Calu3 (cell line): ENCODE measurements at regions not wholly inside any gene's neighbourhood (a gene's known extent, or its start where the extent isn't known, plus 50 kb on each side); places are given as distances from the start of the nearest gene placed in this dataset.

Experiments used
- BruUV-seq: library from RNA; stranded (reverse); fragments of 400-500 nt; replicated peaks from 2 replicates; lab custom pipeline; 2021; lab: Mats Ljungman, UMichigan
- CTCF ChIA-PET: fragments of 300-600 bp; sonication (Branson Sonifier 250); formaldehyde crosslinking; loops from one replicate; lab custom pipeline; 2022; ENCODE audit warnings: antibody characterized with exemption; lab: Charles Lee
- DNase-seq: peaks from one replicate; pipeline ENCODE4 v3.0.0; 2022
- H3K27ac Mint-ChIP-seq: one replicate; pipeline ENCODE4 v1.8.0; 2022; ENCODE audit warnings: mixed read lengths; ENCODE audit not compliant: unreplicated experiment
- H3K27me3 Mint-ChIP-seq: one replicate; pipeline ENCODE4 v1.8.0; 2022; ENCODE audit warnings: mixed read lengths; ENCODE audit not compliant: unreplicated experiment
- H3K36me3 Mint-ChIP-seq: one replicate; pipeline ENCODE4 v1.8.0; 2022; ENCODE audit warnings: mild to moderate bottlenecking, moderate library complexity, mixed read lengths; ENCODE audit not compliant: insufficient read depth, unreplicated experiment
- H3K4me1 Mint-ChIP-seq: one replicate; pipeline ENCODE4 v1.8.0; 2022; ENCODE audit warnings: mild to moderate bottlenecking, low read depth, mixed read lengths; ENCODE audit not compliant: unreplicated experiment
- H3K4me3 Mint-ChIP-seq: one replicate; pipeline ENCODE4 v1.8.0; 2022; ENCODE audit warnings: mild to moderate bottlenecking, low read depth, moderate library complexity, mixed read lengths; ENCODE audit not compliant: unreplicated experiment
- H3K9me3 Mint-ChIP-seq: one replicate; pipeline ENCODE4 v1.8.0; 2022; ENCODE audit warnings: low read depth, mixed read lengths; ENCODE audit not compliant: unreplicated experiment
- intact Hi-C: fragments of 100-400 bp; cut with micrococcal nuclease; formaldehyde crosslinking; loops from one replicate; pipeline ENCODE4 v1.10.0; 2022; ENCODE audit not compliant: unreplicated experiment
- TF ChIP-seq, protein P1 (sequence below): fragments of 200-600 bp; IDR thresholded peaks from one replicate; pipeline ENCODE4 v1.8.0; 2022; ENCODE audit warnings: antibody characterized with exemption; ENCODE audit not compliant: unreplicated experiment

- Mint-ChIP-seq H3K4me3 (no peak overlapping the region), H3K9me3 (no peaks in the 10 kb centered on the region), H3K27me3 (no peaks in the 10 kb centered on the region), H3K27ac (peak overlapping the region; percentile 48), H3K36me3 (peaks cover 5% of the 10 kb centered on the region), H3K4me1 (peaks cover 22% of the 10 kb centered on the region)
- TF ChIP-seq, protein P1, sequence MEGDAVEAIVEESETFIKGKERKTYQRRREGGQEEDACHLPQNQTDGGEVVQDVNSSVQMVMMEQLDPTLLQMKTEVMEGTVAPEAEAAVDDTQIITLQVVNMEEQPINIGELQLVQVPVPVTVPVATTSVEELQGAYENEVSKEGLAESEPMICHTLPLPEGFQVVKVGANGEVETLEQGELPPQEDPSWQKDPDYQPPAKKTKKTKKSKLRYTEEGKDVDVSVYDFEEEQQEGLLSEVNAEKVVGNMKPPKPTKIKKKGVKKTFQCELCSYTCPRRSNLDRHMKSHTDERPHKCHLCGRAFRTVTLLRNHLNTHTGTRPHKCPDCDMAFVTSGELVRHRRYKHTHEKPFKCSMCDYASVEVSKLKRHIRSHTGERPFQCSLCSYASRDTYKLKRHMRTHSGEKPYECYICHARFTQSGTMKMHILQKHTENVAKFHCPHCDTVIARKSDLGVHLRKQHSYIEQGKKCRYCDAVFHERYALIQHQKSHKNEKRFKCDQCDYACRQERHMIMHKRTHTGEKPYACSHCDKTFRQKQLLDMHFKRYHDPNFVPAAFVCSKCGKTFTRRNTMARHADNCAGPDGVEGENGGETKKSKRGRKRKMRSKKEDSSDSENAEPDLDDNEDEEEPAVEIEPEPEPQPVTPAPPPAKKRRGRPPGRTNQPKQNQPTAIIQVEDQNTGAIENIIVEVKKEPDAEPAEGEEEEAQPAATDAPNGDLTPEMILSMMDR: no peak
- no TSS peak for BruUV-seq
- CTCF ChIA-PET: interaction anchor here (1.7 kb wide), 1 partner anchor 18 kb away, joined by 5 read pairs; no protein-coding TSS in a partner anchor
- intact Hi-C loops: no loop called here
- no peak for DNase-seq
These were observed 54.2 kb downstream of the S1PR1 start for GRCh38 chr1:101290922-101291561.

DNA sequence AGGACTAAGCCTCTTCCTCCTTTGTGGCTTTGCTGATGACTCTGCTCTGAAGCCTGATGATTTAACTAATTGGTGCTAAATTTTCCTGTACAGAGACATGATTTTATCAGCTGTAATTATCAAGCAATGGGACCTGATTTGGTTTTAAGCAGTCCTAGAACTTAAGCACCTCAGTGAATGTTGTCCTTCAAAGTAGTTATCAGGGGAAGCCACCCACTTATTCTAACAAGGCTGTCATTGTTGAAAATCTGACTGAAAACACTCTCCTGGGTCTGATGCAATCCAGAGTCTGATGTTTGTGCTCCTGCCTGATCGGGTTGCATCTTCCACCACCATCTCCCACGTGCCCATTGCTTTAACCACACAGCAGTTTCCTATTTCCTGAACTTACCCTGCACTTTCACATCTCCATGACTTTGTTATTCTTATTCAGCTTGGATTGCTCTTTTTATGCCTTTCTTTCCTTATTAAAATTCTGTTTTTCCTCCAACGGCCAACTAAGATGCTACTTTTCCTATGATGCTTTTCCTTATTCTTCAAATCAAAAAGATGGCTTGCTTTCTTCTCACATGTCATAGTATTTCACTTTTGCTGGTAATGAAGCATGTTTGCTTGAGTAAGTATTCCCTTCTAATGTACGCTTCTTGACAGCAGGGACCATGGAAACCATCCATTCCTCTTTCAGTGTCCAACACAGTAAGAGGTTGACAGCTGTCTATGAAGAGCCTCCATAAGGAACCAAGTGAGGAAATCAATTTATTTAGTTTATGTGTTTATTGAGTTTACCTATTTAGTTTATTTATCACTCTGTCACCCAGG lies 55.0 kb downstream of the S1PR1 start:
- TF ChIP-seq, protein P1: no peak
- BruUV-seq: no TSS peak
- no peaks in the 10 kb centered on the region for H3K9me3 Mint-ChIP-seq
- intact Hi-C loops: no loop called here
- no peak overlapping the region for H3K4me3 Mint-ChIP-seq
- peaks cover under 1% of the 10 kb centered on the region for H3K27me3 Mint-ChIP-seq
- H3K27ac Mint-ChIP-seq: peak overlapping the region; percentile 48
- peaks cover 22% of the 10 kb centered on the region for H3K4me1 Mint-ChIP-seq
- CTCF ChIA-PET: interaction anchor here (0.6 to 1.7 kb wide), 2 partner anchors 18 to 649 kb away, joined by 3 to 5 read pairs; no protein-coding TSS in a partner anchor
- peaks cover 5% of the 10 kb centered on the region for H3K36me3 Mint-ChIP-seq
- peak; percentile 35 for DNase-seq

DNA sequence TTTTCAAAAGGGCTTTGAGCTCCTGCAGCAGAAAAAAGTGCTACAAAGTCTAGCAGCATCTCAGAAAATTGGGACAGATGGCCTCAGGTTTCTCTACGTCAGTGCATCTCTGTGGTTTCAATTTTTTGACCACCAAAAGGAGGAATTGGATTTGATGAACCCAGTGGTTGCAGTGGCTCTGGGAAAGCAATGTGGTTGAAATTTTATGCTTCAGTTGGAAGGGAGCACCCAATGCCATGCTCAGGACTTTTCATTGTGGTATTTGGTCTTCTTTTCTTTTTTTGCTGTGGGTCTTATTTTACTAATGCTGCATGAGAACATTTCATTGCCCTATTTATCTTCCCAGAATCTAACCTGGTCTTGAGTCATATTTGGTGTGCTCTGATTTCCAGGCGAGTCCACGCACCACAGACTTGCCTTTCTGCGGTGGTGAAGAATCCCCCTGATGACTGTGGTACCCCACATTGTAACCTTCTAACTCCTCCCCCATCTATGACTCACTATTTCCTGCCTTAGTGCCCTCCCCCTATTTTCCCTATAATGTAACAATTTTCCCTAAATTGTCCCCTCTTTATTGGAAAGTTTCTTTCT lies 56.7 kb downstream of the S1PR1 start:
- DNase-seq: no peak
- BruUV-seq: no TSS peak
- Mint-ChIP-seq H3K4me3 (no peak overlapping the region), H3K4me1 (peaks cover 19% of the 10 kb centered on the region), H3K9me3 (no peaks in the 10 kb centered on the region), H3K36me3 (peaks cover 5% of the 10 kb centered on the region), H3K27me3 (peaks cover 18% of the 10 kb centered on the region), H3K27ac (no peak overlapping the region)
- TF ChIP-seq, protein P1: no peak
- intact Hi-C loops: no loop called here
- CTCF ChIA-PET: no interaction called here

DNA sequence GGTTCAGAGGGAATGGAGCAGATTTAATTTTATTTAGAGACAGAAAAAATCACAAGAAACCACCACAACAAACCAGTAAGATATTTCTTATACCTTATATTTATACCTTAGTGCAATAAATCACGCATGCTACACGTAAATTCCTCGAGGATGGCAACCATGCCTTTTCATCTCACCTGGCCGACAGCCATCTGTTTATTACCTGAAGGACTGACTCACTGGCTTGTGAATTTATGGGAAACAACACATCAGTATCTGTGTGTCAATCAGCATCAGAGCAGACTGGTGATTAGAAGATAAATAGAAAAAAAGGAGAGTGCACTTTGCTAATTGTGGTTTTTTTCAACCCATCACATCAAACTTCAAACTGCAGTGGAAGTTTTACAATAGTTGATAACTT lies 58.4 kb downstream of the S1PR1 start:
- intact Hi-C loops: no loop called here
- peaks cover 20% of the 10 kb centered on the region for H3K27me3 Mint-ChIP-seq
- H3K9me3 Mint-ChIP-seq: no peaks in the 10 kb centered on the region
- no peaks in the 10 kb centered on the region for H3K36me3 Mint-ChIP-seq
- H3K4me3 Mint-ChIP-seq: no peak overlapping the region
- BruUV-seq: no TSS peak
- CTCF ChIA-PET: no interaction called here
- TF ChIP-seq, protein P1: no peak
- H3K4me1 Mint-ChIP-seq: peaks cover 14% of the 10 kb centered on the region
- no peak overlapping the region for H3K27ac Mint-ChIP-seq
- DNase-seq: no peak
